Endodermal cell (in vitro differentiated cells): ENCODE measurements at regions not wholly inside any gene's neighbourhood (a gene's known extent, or its start where the extent isn't known, plus 50 kb on each side); places are given as distances from the start of the nearest gene placed in this dataset.

Experiments
- DNase-seq: peaks from one replicate; pipeline ENCODE4 v3.0.0-alpha.2; 2017
- H3K27ac ChIP-seq: 2 replicates; pipeline ENCODE4 v1.5.1; 2013; ENCODE audit warnings: mild to moderate bottlenecking, low read depth, low read length, moderate library complexity
- H3K27me3 ChIP-seq: 2 replicates; pipeline ENCODE4 v1.6.1; 2013; ENCODE audit warnings: mild to moderate bottlenecking, low read length, moderate library complexity; ENCODE audit not compliant: insufficient read depth, control insufficient read depth, poor library complexity, severe bottlenecking
- H3K36me3 ChIP-seq: 2 replicates; pipeline ENCODE4 v1.7.0; 2013; ENCODE audit warnings: mild to moderate bottlenecking, low read length, moderate library complexity; ENCODE audit not compliant: control insufficient read depth, insufficient read depth
- H3K4me1 ChIP-seq: one replicate; pipeline ENCODE4 v1.7.0; 2013; ENCODE audit warnings: low read length; ENCODE audit not compliant: control insufficient read depth, insufficient read depth
- H3K4me3 ChIP-seq: 2 replicates; pipeline ENCODE4 v1.5.1; 2013; ENCODE audit warnings: mild to moderate bottlenecking, low read length, moderate library complexity
- H3K9ac ChIP-seq: 2 replicates; pipeline ENCODE4 v1.6.1; 2013; ENCODE audit warnings: mild to moderate bottlenecking, low read length, moderate library complexity; ENCODE audit not compliant: poor library complexity, severe bottlenecking; ENCODE audit errors: extremely low read depth
- H3K9me3 ChIP-seq: 2 replicates; pipeline ENCODE4 v1.6.1; 2013; ENCODE audit warnings: mild to moderate bottlenecking, low read length, moderate library complexity; ENCODE audit not compliant: control insufficient read depth
- H3K27ac Mint-ChIP-seq: 2 replicates; pipeline ENCODE4 v1.8.0; 2020; ENCODE audit warnings: mixed read lengths
- H3K27me3 Mint-ChIP-seq: 2 replicates; pipeline ENCODE4 v1.8.0; 2021; ENCODE audit warnings: mild to moderate bottlenecking, mixed read lengths; ENCODE audit not compliant: insufficient read depth
- H3K36me3 Mint-ChIP-seq: 2 replicates; pipeline ENCODE4 v1.8.0; 2020; ENCODE audit warnings: low read depth, mixed read lengths
- H3K4me1 Mint-ChIP-seq: 2 replicates; pipeline ENCODE4 v1.8.0; 2020; ENCODE audit warnings: mixed read lengths
- H3K4me3 Mint-ChIP-seq: 2 replicates; pipeline ENCODE4 v1.8.0; 2020; ENCODE audit warnings: mild to moderate bottlenecking, moderate library complexity, mixed read lengths
- H3K9me3 Mint-ChIP-seq: 2 replicates; pipeline ENCODE4 v1.8.0; 2020; ENCODE audit warnings: mild to moderate bottlenecking, mixed read lengths
- CTCF ChIP-seq: fragments of 200-600 bp; sonication (generic); conservative IDR thresholded peaks from 2 replicates; pipeline ENCODE4 v1.5.0; 2021; ENCODE audit warnings: antibody characterized with exemption, mild to moderate bottlenecking
- WGBS, 2 experiments: methylation state at CpG; one replicate each; pipeline versions ENCODE4 v1.1.5 to v1.1.7; 2013; ENCODE audit warnings: missing lambda C conversion rate in 2 of 2, mixed read lengths in 1 of 2; ENCODE audit not compliant: insufficient coverage in 1 of 2, insufficient read length in 1 of 2; 5-methylcytosine and 5-hydroxymethylcytosine counted together

- Mint-ChIP-seq H3K27me3 (no peaks in the 10 kb centered on the region), H3K36me3 (no peaks in the 10 kb centered on the region), H3K9me3 (peaks cover 21% of the 10 kb centered on the region), H3K27ac (no peak overlapping the region), H3K4me3 (no peak overlapping the region), H3K4me1 (peaks cover 16% of the 10 kb centered on the region)
- no peaks in the 10 kb centered on the region for H3K36me3 ChIP-seq
- no peaks in the 10 kb centered on the region for H3K27me3 ChIP-seq
- no peak overlapping the region for H3K9ac ChIP-seq
- peaks cover 15% of the 10 kb centered on the region for H3K9me3 ChIP-seq
- peaks cover 8% of the 10 kb centered on the region for H3K4me1 ChIP-seq
- no peak overlapping the region for H3K4me3 ChIP-seq
- no peak for DNase-seq
- TF ChIP-seq CTCF: no peak
- no peak overlapping the region for H3K27ac ChIP-seq
- 75 to 89% methylated on average over 3 of the region's 3 CpGs for WGBS, 2 experiments
Observed at GRCh38 chr4:124212815-124213630, 499.5 kb downstream of the ANKRD50 start.

GRCh38 chr4:124219389-124219788 lies 493.1 kb downstream of the ANKRD50 start:
- H3K9me3 Mint-ChIP-seq: peaks cover 19% of the 10 kb centered on the region
- Histone ChIP-seq H3K9me3 (peaks cover 12% of the 10 kb centered on the region), H3K27ac (no peak overlapping the region), H3K36me3 (no peaks in the 10 kb centered on the region), H3K27me3 (no peaks in the 10 kb centered on the region), H3K4me3 (no peak overlapping the region), H3K9ac (no peak overlapping the region), H3K4me1 (peaks cover 3% of the 10 kb centered on the region)
- no peak for TF ChIP-seq CTCF
- H3K27me3 Mint-ChIP-seq: no peaks in the 10 kb centered on the region
- no peaks in the 10 kb centered on the region for H3K36me3 Mint-ChIP-seq
- 90% methylated on average over 1 of the region's 1 CpG; no CpG with 5 or more reads in 1 of the 2 experiments for WGBS, 2 experiments
- no peak overlapping the region for H3K27ac Mint-ChIP-seq
- H3K4me3 Mint-ChIP-seq: no peak overlapping the region
- peaks cover 17% of the 10 kb centered on the region for H3K4me1 Mint-ChIP-seq
- DNase-seq: no peak

GRCh38 chr4:124224256-124224655 lies 488.3 kb downstream of the ANKRD50 start:
- no peak for DNase-seq
- 86 to 100% methylated on average over 1 of the region's 1 CpG for WGBS, 2 experiments
- H3K4me3 ChIP-seq: no peak overlapping the region
- H3K27ac ChIP-seq: no peak overlapping the region
- no peaks in the 10 kb centered on the region for H3K36me3 ChIP-seq
- no peaks in the 10 kb centered on the region for H3K27me3 Mint-ChIP-seq
- no peaks in the 10 kb centered on the region for H3K4me1 ChIP-seq
- no peak overlapping the region for H3K9ac ChIP-seq
- peaks cover 16% of the 10 kb centered on the region for H3K9me3 ChIP-seq
- peaks cover 2% of the 10 kb centered on the region for H3K4me1 Mint-ChIP-seq
- H3K9me3 Mint-ChIP-seq: peaks cover 2% of the 10 kb centered on the region
- no peak for TF ChIP-seq CTCF
- H3K4me3 Mint-ChIP-seq: no peak overlapping the region
- H3K36me3 Mint-ChIP-seq: no peaks in the 10 kb centered on the region
- no peaks in the 10 kb centered on the region for H3K27me3 ChIP-seq
- H3K27ac Mint-ChIP-seq: no peak overlapping the region
